ENCODE measurements at regions not wholly inside any gene's neighbourhood (a gene's known extent, or its start where the extent isn't known, plus 50 kb on each side); places are given as distances from the start of the nearest gene placed in this dataset.

- DNase-seq = no peak
These were observed 51.0 kb upstream of the CTDP1 start for GRCh38 chr18:79628416-79629248.

DNA sequence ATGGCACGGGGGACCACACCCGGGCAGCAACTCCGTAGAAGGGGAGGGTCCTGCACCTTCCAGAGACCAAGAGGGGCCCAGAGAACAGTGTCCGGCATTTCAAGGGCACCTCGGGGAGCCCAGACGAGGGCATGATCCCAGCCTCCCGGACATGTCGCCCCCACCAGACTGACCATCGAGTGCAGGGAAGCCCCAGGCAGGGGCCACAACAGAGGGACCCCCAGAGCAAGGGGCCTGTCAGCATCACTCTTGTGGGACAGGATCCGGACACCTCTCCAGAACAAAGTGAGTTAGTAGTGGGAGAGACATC is 50.4 kb upstream of the CTDP1 start:
- no peak for DNase-seq

GRCh38 chr18:79629606-79630005 is 50.0 kb upstream of the CTDP1 start:
- no peak for DNase-seq

All from NCI-H2171 treated with DMSO at 0.1 percent for 48 hours (cell line).